ENCODE measurements at regions not wholly inside any gene's neighbourhood (a gene's known extent, or its start where the extent isn't known, plus 50 kb on each side); places are given as distances from the start of the nearest gene placed in this dataset.

- no peak for DNase-seq
These were observed 114.9 kb upstream of the FAM9B start for GRCh38 chrX:9148615-9149399.

- DNase-seq = no peak
These were observed 115.7 kb upstream of the FAM9B start for GRCh38 chrX:9149501-9150245.

- DNase-seq = no peak
These were observed 117.9 kb upstream of the FAM9B start for GRCh38 chrX:9151772-9152307.

- DNase-seq = no peak
These were observed 119.4 kb upstream of the FAM9B start for GRCh38 chrX:9153300-9153699.

GRCh38 chrX:9158611-9159010, 124.7 kb upstream of the FAM9B start:
- DNase-seq = no peak

- no peak for DNase-seq
These were observed 126.9 kb upstream of the FAM9B start for GRCh38 chrX:9160698-9161329.

- no peak for DNase-seq
These were observed 128.8 kb upstream of the FAM9B start for GRCh38 chrX:9162698-9163097.

GRCh38 chrX:9163214-9163709, 129.3 kb upstream of the FAM9B start:
- no peak for DNase-seq

GRCh38 chrX:9164086-9164485, 130.2 kb upstream of the FAM9B start:
- DNase-seq = no peak

- no peak for DNase-seq
These were observed 130.9 kb upstream of the FAM9B start for GRCh38 chrX:9164533-9165426.

GRCh38 chrX:9166584-9166944, 132.6 kb upstream of the FAM9B start:
- DNase-seq = no peak

- DNase-seq = no peak
These were observed 138.0 kb upstream of the FAM9B start for GRCh38 chrX:9171841-9172463.

GRCh38 chrX:9172464-9172850, 138.5 kb upstream of the FAM9B start:
- DNase-seq = no peak

- no peak for DNase-seq
These were observed 146.7 kb upstream of the FAM9B start for GRCh38 chrX:9180623-9181022.

GRCh38 chrX:9182041-9182440, 148.1 kb upstream of the FAM9B start:
- DNase-seq = no peak

- no peak for DNase-seq
These were observed 149.6 kb upstream of the FAM9B start for GRCh38 chrX:9183481-9183880.

GRCh38 chrX:9184211-9184610, 150.3 kb upstream of the FAM9B start:
- no peak for DNase-seq

GRCh38 chrX:9188117-9188516, 154.2 kb upstream of the FAM9B start:
- no peak for DNase-seq

- DNase-seq = no peak
These were observed 155.4 kb upstream of the FAM9B start for GRCh38 chrX:9189286-9189685.

GRCh38 chrX:9191392-9191791, 157.5 kb upstream of the FAM9B start:
- DNase-seq = no peak

- DNase-seq = no peak
These were observed 161.4 kb upstream of the FAM9B start for GRCh38 chrX:9195199-9195880.
